HG03045 (cell line): ENCODE measurements at regions not wholly inside any gene's neighbourhood (a gene's known extent, or its start where the extent isn't known, plus 50 kb on each side); places are given as distances from the start of the nearest gene placed in this dataset.
"Not testable (repeated sequence)": the region's sequence is repeated elsewhere in the genome, so short reads cannot be mapped to it uniquely, and the experiment has no call there.

Source experiments
- ATAC-seq: cut with Tn5 transposase; IDR thresholded peaks from one replicate; pipeline ENCODE4 v1.9.1; 2021; ENCODE audit warnings: mild to moderate bottlenecking, moderate library complexity; ENCODE audit not compliant: unreplicated experiment

- no peak for ATAC-seq
Observed at GRCh38 chr11:92123540-92123939, 101.1 kb upstream of the FAT3 start.

DNA sequence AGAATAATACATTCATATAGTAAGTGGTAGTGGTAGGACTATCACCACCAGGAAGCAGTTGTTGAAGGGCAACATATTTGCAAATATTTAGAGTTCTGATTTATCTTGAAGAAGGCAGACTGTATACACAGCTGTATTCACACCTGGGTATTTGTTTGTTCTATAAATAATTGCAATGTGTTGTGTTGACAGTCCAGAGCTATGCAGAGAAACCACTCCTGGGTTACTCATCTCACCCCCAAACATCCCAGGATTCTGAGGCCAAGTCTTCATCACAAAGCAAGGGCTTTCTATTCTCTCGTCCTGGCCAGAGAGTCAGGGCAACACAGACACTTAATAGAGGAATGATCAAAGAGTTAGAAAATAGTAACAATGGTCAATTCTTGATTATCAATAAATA is 102.1 kb upstream of the FAT3 start:
- no peak for ATAC-seq

- no peak for ATAC-seq
Observed at GRCh38 chr11:92111287-92111686, 113.3 kb upstream of the FAT3 start.

DNA sequence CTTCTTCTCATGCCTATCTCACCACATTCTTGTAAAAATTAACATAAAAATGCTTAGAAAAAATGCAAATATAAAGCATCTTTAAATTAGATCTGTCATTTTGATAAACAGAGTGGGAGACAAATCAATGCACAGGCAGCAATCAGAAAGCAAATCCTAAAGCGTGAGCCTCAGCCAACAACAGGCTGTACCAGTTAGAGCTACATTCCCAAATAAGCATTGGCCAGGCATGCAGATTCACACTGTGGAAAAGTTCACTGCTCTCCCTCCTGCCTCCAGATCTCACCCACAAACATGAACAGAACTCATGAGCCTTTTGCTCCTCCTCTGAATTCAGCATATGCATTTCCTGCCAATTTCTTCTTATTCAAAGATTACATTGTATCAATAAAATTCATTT is 115.2 kb upstream of the FAT3 start:
- no peak for ATAC-seq

- ATAC-seq = no peak
Observed at GRCh38 chr11:92107331-92107730, 117.3 kb upstream of the FAT3 start.

GRCh38 chr11:92104349-92104748 is 120.3 kb upstream of the FAT3 start:
- ATAC-seq = no peak

DNA sequence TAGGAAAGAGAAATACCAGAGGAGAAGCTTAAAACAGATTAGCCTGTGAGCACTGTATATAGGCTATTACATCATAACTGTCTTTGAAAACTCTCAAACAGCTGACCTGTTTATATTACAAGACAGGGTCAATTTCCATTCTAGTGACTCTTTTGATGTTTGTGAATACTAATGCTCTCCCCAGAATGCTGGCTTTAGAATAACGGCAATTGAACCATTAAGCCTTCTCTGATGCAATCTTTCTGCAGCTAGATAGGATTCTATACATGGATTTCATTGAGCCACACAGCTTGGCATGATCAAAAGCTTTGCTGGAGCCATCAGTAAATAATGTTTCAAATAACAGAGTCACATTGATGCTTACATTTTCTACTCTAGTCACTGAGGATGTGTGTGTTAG is 122.7 kb upstream of the FAT3 start:
- no peak for ATAC-seq

GRCh38 chr11:92099183-92099582 is 125.4 kb upstream of the FAT3 start:
- ATAC-seq = no peak

DNA sequence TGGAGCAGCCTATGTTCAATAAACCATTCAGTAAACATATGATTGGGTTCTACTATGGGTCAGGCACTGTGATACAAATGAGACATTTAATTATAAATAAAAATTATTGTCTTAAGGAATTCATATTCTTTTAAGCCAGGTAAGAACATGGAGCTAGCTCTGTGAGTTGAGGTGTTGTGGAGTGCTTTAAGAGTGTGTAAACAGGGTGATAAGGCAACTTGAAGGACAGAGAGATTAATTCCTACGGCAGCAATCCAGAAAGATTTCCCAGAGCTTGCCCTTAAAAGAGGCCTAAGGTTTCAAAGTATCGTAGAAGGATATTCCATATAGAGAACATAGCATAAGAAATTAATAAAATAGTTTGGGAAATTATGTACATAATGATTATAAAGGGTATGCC is 126.4 kb upstream of the FAT3 start:
- no peak for ATAC-seq

GRCh38 chr11:92087725-92088537 is 136.7 kb upstream of the FAT3 start:
- no peak for ATAC-seq

DNA sequence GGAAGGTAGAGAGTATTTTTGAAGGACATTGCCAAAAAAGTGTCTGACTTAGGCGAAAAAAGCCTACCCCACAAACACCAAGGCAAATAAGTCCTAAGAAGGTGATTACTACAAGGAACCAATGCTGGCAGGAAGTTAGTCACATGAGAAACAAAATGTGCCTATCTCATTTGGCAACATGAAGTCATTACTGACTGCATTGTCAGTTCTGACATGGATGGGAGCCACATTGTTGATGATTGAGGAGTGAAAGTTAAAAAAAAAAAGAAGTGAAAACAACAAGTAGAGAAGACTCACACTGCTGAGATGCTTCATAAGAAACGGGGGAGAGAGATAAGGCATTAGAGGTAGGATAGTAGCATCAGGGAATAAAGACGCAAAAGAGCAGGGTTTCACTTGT is 141.5 kb upstream of the FAT3 start:
- no peak for ATAC-seq

DNA sequence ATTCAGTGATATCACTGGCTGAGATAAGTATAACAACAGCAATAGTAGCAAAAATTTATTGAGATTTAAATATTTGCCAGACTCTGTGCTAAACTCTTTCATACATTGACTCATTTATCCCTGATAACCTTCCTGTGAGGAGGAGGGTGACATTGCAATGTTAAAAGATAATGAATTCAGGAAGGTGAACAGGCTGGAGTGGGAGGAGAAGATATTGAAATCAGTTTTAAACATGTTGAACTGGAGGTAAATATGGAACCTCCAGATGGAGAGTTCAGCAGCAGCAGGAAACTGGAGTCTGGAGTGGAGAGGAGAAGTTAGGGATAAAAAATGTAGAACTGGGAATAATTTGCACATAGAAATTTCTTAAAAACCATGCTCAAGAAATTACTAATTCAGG is 142.0 kb upstream of the FAT3 start:
- ATAC-seq = no peak

DNA sequence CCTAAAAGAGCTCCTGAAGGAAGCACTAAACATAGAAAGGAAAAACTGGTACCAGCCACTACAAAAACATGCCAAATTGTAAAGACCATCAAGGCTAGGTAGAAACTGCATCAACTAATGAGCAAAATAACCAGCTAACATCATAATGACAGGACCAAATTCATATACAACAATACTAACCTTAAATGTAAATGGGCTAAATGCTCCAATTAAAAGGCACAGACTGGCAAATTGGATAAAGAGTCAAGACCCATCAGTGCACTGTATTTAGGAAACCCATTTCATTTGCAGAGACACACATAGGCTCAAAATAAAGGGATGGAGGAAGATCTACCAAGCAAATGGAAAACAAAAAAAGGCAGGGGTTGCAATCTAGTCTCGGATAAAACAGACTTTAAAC is 150.1 kb upstream of the FAT3 start:
- ATAC-seq = not testable (repeated sequence)

- no peak for ATAC-seq
Observed at GRCh38 chr11:92071660-92072059, 153.0 kb upstream of the FAT3 start.

DNA sequence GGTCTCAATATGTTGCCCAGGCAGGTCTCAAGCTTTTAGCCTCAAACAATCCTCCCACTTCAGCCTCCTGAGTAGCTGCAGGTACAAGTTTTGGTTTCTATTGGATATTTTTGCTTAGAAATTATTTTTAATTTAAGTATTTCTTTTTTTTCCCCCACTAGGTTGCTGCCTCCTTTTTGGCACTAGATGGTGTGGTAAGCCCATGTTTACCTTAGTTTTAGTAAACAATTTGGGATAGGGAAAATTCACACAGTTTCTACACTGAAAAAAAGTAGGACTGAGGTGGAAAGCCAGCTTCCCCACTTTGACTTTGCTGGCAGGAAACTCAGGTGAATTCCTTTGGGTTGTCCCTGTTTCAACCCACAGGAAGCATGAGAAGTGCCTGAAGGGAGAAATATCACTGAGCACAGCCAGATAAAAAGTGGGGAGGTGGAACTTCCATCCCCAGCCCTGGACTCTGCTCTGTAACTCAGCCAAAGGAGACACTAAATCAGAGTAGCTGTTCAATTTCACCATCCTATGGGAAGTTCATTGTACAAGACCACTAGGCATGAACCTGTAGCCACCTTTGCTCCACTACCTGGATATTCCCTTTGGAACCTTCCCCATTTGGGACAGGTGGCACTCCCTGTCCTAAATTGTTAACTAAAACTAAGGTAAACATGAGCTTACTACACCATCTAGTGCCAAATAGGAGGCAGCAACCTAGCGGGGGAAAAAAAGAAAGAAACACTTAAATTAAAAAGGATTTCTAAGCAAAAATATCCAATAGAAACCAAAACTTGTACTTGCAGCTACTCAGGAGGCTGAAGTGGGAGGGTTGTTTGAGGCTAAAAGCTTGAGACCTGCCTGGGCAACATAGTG is 154.4 kb upstream of the FAT3 start:
- ATAC-seq = no peak

GRCh38 chr11:92067016-92067415 is 157.6 kb upstream of the FAT3 start:
- no peak for ATAC-seq

GRCh38 chr11:92061456-92062062 is 163.1 kb upstream of the FAT3 start:
- ATAC-seq = no peak

DNA sequence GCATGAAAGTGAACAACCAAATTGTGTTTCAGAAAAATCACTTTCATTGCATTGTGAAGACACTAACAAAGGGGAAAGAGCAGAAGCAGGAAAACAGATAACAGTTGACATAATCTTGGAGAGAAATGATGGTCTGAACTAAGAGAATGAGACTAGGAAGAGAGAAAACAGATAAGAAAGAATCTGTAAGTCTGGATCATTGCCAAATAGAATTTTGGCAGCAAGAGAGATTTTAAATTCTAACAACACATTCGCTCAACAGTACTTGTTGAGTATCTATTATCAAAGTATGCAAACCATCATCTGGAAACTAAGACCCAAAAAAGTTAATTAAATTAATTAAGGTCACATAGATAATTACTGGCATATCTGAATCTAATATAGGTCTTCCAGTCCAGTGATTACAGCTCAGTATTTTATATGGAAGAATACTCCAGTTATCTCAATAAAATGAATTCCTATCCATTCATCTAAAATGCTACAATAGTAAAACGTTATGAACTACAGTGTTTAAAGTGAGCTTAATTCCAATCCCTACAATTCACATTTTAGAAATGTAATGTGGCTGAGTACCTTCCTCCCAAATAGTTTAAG is 166.7 kb upstream of the FAT3 start:
- ATAC-seq = no peak

DNA sequence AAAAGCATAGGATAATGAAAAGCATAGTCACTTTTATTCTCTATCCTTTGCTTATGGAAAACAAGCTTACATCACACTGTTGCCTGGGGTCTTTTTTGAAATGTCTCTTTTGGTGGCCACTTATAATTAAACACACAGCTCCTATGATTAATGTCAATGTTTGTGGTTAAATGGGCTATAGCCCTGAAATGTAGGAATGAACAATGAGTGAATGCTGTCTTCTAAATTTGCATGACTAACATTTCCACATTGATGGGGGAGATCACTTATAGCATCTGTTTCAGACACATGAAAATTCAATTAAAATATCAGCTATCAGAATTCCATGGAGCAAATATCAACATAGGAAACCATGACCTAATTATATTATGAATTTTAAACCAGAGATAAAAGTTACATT is 171.4 kb upstream of the FAT3 start:
- no peak for ATAC-seq

DNA sequence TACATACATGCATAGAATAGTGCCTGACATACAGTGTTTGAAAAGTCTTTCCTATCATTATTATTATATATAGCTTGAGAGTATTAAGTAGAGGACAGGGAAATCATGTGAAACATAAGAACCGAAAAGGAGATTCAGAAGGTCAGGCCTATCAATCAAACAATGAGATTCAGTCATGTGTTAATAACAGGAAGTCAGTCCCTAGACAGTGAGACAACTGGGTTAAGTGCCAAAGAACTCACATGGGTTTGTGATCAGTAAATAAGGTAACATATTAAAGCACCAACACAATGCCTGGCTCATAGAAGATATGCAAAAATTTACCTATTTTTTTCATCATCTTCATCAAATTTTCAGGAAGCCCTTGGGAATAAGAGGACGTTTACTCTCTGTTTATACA is 174.3 kb upstream of the FAT3 start:
- no peak for ATAC-seq

DNA sequence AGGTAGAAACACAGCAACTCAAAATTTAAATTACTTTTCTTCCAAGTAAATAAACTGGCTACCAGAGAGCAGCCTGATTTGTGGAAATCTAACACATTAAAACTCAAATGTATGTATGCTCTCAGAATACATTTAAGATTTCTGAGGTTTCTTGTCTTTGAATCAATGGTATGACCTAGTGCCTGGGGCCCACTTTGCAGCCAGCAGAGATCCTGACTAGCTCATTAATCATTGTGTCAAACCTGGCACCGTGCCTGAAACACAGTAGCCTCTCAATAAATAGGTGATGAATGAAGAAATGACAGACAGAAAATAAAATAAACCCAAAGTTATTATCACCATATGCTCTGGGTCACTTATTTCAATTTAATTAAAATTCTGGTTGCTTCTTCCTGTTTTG is 176.2 kb upstream of the FAT3 start:
- ATAC-seq = no peak
